ENCODE measurements at regions not wholly inside any gene's neighbourhood (a gene's known extent, or its start where the extent isn't known, plus 50 kb on each side); places are given as distances from the start of the nearest gene placed in this dataset.
A peak's percentile ranks its signal among the peaks of the same experiment; 100 is the strongest.

GRCh38 chr12:11976005-11976404, 94.7 kb upstream of the BCL2L14 start:
- H2AFZ ChIP-seq (ENCODE audit: low read depth, low read length) = no peak overlapping the region
- DNase-seq (ENCODE audit: low read depth) (no peak), FAIRE-seq (no peak)
- Mint-ChIP-seq H3K9me3 (ENCODE audit: unreplicated experiment) (peaks cover 1% of the 10 kb centered on the region), H3K27me3 (ENCODE audit: low read depth, unreplicated experiment) (peaks cover 9% of the 10 kb centered on the region), H3K4me1 (ENCODE audit: low read depth, unreplicated experiment) (peaks cover 15% of the 10 kb centered on the region), H3K4me3 (ENCODE audit: unreplicated experiment) (no peak overlapping the region), H3K27ac (ENCODE audit: unreplicated experiment) (no peak overlapping the region), H3K36me3 (ENCODE audit: low read depth, unreplicated experiment) (no peaks in the 10 kb centered on the region)
- H3K4me3 ChIP-seq (ENCODE audit: insufficient read depth, low read depth, low read length) = no peak overlapping the region
- peaks cover 3% of the 10 kb centered on the region for H3K27me3 ChIP-seq (ENCODE audit: insufficient read depth, low read length)
- TF ChIP-seq EZH2 (IDR thresholded peaks at IDR 0.05; ENCODE audit: insufficient read depth, low read length) (no peak), CTCF (IDR thresholded peaks at IDR 0.05; ENCODE audit: insufficient read depth, low read depth, low read length) (no peak)
- H3K27ac ChIP-seq (ENCODE audit: low read depth, low read length) = no peak overlapping the region
- H3K9me3 ChIP-seq (ENCODE audit: insufficient read depth, low read depth, low read length) = no peaks in the 10 kb centered on the region
- no peaks in the 10 kb centered on the region for H3K36me3 ChIP-seq (ENCODE audit: insufficient read depth, low read length)
- H3K9ac ChIP-seq (ENCODE audit: low read length) = no peak overlapping the region
- H4K20me1 ChIP-seq (ENCODE audit: insufficient read depth, low read length) = no peaks in the 10 kb centered on the region
- H3K79me2 ChIP-seq (ENCODE audit: insufficient read depth, low read length) = no peaks in the 10 kb centered on the region
- H3K4me1 ChIP-seq (ENCODE audit: insufficient read depth, low read length) = peaks cover 6% of the 10 kb centered on the region
- no peak overlapping the region for H3K4me2 ChIP-seq (ENCODE audit: low read length)

GRCh38 chr12:11978726-11979384, 91.9 kb upstream of the BCL2L14 start:
- H3K27me3 Mint-ChIP-seq (ENCODE audit: low read depth, unreplicated experiment) = peaks cover 11% of the 10 kb centered on the region
- no peak overlapping the region for H3K4me3 Mint-ChIP-seq (ENCODE audit: unreplicated experiment)
- Histone ChIP-seq H3K79me2 (ENCODE audit: insufficient read depth, low read length) (no peaks in the 10 kb centered on the region), H3K4me3 (ENCODE audit: insufficient read depth, low read depth, low read length) (no peak overlapping the region), H3K4me2 (ENCODE audit: low read length) (no peak overlapping the region), H3K4me1 (ENCODE audit: insufficient read depth, low read length) (peaks cover 12% of the 10 kb centered on the region), H3K9ac (ENCODE audit: low read length) (no peak overlapping the region), H3K27ac (ENCODE audit: low read depth, low read length) (no peak overlapping the region), H3K9me3 (ENCODE audit: insufficient read depth, low read depth, low read length) (no peaks in the 10 kb centered on the region), H2AFZ (ENCODE audit: low read depth, low read length) (no peak overlapping the region), H4K20me1 (ENCODE audit: insufficient read depth, low read length) (no peaks in the 10 kb centered on the region), H3K27me3 (ENCODE audit: insufficient read depth, low read length) (no peaks in the 10 kb centered on the region), H3K36me3 (ENCODE audit: insufficient read depth, low read length) (no peaks in the 10 kb centered on the region)
- TF ChIP-seq EZH2 (IDR thresholded peaks at IDR 0.05; ENCODE audit: insufficient read depth, low read length) (no peak), CTCF (IDR thresholded peaks at IDR 0.05; ENCODE audit: insufficient read depth, low read depth, low read length) (no peak)
- peak overlapping the region; percentile 47 for H3K27ac Mint-ChIP-seq (ENCODE audit: unreplicated experiment)
- H3K4me1 Mint-ChIP-seq (ENCODE audit: low read depth, unreplicated experiment) = peaks cover 22% of the 10 kb centered on the region
- peaks cover 1% of the 10 kb centered on the region for H3K9me3 Mint-ChIP-seq (ENCODE audit: unreplicated experiment)
- DNase-seq (ENCODE audit: low read depth) = peak; percentile 44
- H3K36me3 Mint-ChIP-seq (ENCODE audit: low read depth, unreplicated experiment) = no peaks in the 10 kb centered on the region
- FAIRE-seq = no peak

- no peak overlapping the region for H3K4me2 ChIP-seq (ENCODE audit: low read length)
- no peaks in the 10 kb centered on the region for H4K20me1 ChIP-seq (ENCODE audit: insufficient read depth, low read length)
- no peak overlapping the region for H3K27ac ChIP-seq (ENCODE audit: low read depth, low read length)
- no peaks in the 10 kb centered on the region for H3K9me3 Mint-ChIP-seq (ENCODE audit: unreplicated experiment)
- no peak for FAIRE-seq
- no peak overlapping the region for H3K4me3 Mint-ChIP-seq (ENCODE audit: unreplicated experiment)
- H3K4me3 ChIP-seq (ENCODE audit: insufficient read depth, low read depth, low read length) = no peak overlapping the region
- H2AFZ ChIP-seq (ENCODE audit: low read depth, low read length) = no peak overlapping the region
- TF ChIP-seq EZH2 (IDR thresholded peaks at IDR 0.05; ENCODE audit: insufficient read depth, low read length) (no peak), CTCF (IDR thresholded peaks at IDR 0.05; ENCODE audit: insufficient read depth, low read depth, low read length) (no peak)
- no peak overlapping the region for H3K9ac ChIP-seq (ENCODE audit: low read length)
- H3K36me3 Mint-ChIP-seq (ENCODE audit: low read depth, unreplicated experiment) = no peaks in the 10 kb centered on the region
- no peaks in the 10 kb centered on the region for H3K9me3 ChIP-seq (ENCODE audit: insufficient read depth, low read depth, low read length)
- DNase-seq (ENCODE audit: low read depth) = no peak
- no peaks in the 10 kb centered on the region for H3K36me3 ChIP-seq (ENCODE audit: insufficient read depth, low read length)
- peaks cover 6% of the 10 kb centered on the region for H3K27me3 Mint-ChIP-seq (ENCODE audit: low read depth, unreplicated experiment)
- H3K4me1 Mint-ChIP-seq (ENCODE audit: low read depth, unreplicated experiment) = peaks cover 22% of the 10 kb centered on the region
- peaks cover 12% of the 10 kb centered on the region for H3K4me1 ChIP-seq (ENCODE audit: insufficient read depth, low read length)
- no peak overlapping the region for H3K27ac Mint-ChIP-seq (ENCODE audit: unreplicated experiment)
- H3K79me2 ChIP-seq (ENCODE audit: insufficient read depth, low read length) = no peaks in the 10 kb centered on the region
- H3K27me3 ChIP-seq (ENCODE audit: insufficient read depth, low read length) = no peaks in the 10 kb centered on the region
Measured at GRCh38 chr12:11980115-11980514, 90.6 kb upstream of the BCL2L14 start.

Measured in astrocyte (in vitro differentiated cells and primary cell).